Activated naive CD4-positive, alpha-beta T cell treated with Interleukin-2 at 50 U/mL for 16 hours (primary cell): ENCODE measurements at regions not wholly inside any gene's neighbourhood (a gene's known extent, or its start where the extent isn't known, plus 50 kb on each side); places are given as distances from the start of the nearest gene placed in this dataset.

Source experiments
- DNase-seq: peaks from one replicate; pipeline ENCODE4 v3.0.0-alpha.2; 2020

DNA sequence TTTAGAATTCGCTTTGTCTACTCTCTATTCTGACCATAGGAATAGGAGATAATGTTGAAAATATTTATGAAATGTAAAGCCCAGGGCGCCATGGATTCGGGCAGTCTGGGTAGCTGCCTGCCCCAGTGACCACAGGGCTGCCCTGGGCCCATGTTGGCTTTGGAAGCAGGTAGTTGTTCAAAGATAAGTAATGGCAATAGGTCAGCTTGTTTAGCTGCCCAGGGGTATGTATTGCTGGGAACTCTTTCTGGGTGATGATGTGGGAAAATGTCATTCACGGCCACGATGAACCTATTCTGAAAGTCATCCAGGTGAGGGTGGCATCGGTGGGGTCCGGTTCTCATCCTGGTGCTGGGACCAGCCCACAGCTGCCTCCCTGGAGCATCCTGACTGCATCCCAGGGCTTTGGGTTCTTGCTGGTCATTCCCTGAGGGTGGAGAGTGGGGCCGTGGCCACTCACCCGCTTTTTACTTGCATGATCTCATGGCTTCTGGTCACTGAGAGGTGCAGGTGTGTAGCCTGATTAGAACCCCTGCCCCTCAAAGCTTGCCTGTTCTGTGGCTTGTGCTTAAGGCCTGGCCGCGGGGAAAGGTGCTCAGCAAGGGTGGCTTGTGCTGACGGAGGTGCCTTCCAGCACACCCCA lies 102.8 kb downstream of the ERMARD start:
- DNase-seq = no peak

GRCh38 chr6:169853196-169854082 lies 102.0 kb downstream of the ERMARD start:
- no peak for DNase-seq

- DNase-seq = no peak
Observed at GRCh38 chr6:169852504-169853195, 101.2 kb downstream of the ERMARD start.

- DNase-seq = no peak
Observed at GRCh38 chr6:169851641-169852503, 100.5 kb downstream of the ERMARD start.

DNA sequence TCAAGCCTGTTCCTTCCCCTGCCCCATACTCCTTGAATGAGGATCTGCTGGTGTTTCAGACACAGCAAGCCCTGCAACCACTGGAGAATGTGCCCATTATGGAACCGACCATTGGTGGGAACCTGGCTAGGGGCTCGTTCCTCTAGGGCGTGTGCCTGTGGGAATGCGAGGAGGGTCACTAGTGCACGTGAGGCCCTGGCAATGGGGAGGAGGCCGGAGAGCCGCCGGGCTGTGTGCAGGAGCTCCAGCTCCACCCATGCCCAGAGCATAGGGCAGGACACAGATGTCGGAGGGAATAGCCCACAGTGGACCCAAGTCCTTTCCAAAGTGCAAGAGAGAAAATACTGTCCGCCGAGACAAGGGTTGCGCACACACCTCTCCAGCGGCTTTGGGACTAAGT lies 99.3 kb downstream of the ERMARD start:
- DNase-seq = no peak

DNA sequence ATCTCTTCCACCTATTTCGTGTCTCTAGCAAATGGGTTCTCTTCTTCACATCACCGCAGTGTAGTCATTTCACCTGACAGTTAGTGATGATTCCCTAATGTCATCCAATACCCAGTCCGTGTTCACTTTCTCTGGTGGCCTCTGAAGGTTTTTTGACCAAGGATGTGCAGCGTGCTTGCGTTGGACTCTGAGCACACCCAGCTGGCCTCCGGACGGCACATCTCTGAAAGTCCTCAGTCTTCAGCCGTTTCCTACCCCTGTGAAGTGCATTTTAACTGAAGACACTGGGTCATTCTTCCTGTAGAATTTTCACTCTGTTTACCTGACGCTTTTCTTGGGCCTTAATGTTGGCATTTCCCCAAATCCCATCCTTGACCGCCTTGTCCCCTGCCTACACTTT lies 98.7 kb downstream of the ERMARD start:
- DNase-seq = no peak

DNA sequence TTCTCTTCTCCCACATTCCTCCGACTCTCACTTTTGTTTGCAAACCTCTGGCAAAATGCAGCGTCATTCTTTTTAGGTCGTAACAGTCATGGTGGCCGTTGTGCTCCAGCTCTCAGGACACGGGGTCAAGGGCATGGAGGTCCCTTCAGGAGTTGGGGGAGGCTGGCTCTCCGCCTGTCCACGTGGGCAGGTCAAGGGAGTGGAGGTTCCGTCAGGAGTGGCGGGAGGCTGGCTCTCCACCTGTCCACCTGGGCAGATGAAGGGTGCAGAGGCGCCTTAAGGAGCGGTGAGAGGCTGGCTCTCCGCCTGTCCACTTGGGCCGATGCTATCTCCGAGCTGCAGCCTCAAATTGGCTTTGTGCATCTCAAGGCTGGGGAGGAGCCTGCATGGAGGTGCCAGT lies 98.0 kb downstream of the ERMARD start:
- DNase-seq = no peak

- DNase-seq = no peak
Observed at GRCh38 chr6:169848946-169849345, 97.5 kb downstream of the ERMARD start.

- DNase-seq = no peak
Observed at GRCh38 chr6:169847901-169848311, 96.5 kb downstream of the ERMARD start.

DNA sequence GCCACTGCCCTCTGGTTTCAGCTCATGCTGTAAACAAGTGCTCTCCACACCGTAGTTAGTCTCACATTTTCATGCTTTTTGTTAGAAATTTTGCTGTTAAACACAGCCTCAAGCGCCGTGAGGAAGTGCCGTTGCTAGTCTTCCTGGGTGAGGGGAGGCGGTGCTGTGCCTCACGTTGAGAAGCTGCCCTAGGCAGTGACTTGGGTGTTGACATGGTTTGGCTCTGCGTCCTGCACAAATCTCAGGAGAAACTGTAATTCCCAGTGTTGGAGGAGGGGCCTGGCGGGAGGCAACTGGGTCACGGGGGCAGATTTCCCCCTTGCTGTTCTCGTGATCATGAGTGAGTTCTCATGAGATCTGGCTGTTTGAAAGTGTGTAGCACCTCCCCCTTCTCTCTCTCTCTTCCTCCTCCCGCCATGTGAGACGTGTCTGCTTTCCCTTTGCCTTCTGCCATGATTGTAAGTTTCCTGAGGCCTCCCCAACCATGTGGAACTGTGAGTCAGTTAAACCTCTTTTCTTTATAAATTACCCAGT lies 95.8 kb downstream of the ERMARD start:
- DNase-seq = no peak

DNA sequence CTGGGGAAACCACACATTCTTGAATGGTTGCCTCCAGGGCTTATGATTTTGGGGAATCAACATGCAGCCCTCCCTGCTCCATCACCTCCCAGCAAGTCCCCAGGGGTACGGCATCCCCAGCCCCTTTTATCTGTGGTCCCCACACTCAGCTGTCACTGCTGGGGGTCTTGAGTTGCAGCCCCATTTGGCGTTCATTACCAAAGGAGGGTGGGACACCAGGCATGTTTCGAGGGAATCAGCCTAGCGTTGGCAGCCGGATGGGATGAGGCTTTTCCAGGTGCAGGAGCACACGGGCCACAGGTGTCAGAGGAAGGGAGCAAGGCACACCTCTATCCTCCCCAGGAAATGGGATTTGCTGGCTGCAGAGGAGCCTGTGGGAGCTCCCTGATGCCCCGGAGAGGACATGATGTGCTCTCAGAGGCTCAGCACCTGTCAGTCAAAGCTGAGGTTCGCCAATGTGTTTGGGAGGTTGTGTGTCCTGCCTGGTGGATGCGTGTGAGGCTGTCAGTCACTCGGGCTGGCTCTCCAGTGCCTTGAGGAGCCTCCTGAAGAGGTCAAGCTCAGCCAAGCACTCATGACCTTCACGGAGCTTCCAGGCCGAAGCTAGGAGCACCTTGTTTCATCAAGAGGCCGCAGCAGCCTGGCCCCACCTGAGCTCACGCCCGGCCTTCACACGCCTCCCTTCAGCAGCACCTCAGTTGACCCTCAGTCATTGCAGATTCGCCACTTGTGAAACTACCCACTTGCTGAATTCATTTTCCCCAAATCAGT lies 95.0 kb downstream of the ERMARD start:
- no peak for DNase-seq

GRCh38 chr6:169845426-169846285 lies 94.2 kb downstream of the ERMARD start:
- DNase-seq = no peak

- DNase-seq = no peak
Observed at GRCh38 chr6:169844946-169845345, 93.5 kb downstream of the ERMARD start.

- no peak for DNase-seq
Observed at GRCh38 chr6:169843991-169844390, 92.6 kb downstream of the ERMARD start.

DNA sequence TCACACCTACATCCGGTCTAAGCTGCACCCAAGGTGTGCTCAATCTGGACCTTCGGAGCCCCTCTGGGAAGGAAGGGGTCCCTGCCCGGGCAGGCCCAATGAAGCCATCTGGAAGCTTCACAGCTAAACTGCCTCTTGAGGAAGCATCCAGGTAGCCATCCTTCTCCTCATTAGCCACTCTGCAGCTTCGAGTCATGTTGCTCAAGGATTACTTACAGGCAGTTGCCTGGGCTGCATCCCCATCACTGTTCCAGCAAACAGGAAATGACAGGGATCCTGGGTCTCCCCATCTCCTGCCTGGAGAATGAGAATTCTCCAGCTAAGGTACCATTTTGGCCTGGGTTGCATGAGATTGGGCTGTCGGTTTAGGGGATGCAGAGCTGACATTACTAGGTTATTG lies 91.7 kb downstream of the ERMARD start:
- no peak for DNase-seq

DNA sequence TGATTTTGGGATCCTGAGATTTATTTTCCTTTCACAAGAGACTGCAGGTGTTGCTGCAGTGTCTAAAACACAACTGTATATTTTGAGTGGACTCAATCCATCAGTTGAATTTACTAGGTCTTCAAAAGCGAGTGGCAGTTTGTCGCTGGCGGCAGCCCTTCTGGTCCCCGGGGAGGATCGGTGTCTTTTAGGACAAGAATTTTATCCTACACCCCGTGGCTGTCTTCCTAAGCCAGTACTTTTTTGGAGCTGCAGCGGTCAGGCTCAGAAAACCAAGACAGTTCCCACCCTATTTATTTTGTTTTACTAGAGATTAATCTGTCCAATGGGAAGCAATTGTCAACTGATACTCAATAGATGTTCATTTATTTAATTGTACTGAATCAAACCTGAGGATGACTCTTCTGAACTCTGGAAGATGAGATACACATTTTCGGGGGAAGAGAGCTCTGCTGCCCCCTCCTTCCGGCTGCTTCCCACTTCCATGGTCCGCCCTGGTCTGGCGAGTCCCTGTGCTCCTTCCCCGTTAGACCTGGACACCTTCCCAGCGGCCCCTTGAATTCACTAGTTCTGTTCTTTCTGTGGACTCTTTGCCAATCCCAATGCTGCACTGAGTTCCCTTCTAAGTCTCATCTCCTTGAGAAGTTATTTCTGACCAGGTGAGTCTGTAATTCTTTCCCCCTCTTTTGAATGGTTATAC lies 90.6 kb downstream of the ERMARD start:
- no peak for DNase-seq

DNA sequence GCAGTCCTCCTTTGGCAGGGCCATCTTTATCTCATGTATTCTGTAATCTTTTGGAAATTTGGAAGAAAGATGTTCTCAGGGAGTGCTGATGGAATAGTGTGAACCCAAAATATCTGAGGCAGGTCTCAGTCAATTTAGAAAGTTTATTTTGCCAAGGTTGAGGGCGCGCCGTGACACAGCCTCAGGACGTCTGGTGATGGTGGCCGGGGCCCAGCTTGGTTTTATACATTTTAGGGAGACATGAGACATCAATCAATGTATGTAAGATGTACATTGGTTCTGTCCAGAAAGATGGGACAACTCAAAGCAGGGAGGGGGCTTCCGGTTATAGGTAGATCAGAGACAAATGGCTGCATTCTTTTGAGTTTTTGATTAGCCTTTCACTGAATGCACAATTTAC lies 89.8 kb downstream of the ERMARD start:
- DNase-seq = no peak

DNA sequence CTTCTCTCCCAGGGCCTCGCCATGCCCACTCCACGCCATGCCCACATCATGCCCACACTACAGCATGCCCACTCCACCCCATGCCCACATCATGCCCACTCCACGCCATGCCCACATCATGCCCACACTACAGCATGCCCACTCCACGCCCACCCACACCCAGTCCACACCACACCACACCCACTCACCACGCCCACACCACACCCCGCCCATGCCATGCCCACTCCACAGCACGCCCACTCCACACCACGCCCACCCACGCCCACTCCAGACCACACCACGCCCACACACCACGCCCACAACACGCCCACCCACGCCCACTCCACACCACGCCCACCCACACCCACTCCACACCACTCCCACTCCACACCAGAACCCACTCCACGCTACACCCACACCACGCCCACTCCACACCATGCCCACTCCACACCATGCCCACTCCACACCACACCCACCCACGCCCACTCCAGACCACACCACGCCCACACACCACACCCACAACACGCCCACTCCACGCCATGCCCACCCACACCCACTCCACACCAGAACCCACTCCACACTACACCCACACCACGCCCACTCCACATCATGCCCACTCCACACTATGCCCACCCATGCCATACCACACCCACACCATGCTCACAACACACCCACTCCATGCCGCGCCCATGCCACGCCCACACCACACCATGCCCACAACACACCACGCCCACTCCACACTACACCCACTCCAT lies 88.6 kb downstream of the ERMARD start:
- DNase-seq = no peak

DNA sequence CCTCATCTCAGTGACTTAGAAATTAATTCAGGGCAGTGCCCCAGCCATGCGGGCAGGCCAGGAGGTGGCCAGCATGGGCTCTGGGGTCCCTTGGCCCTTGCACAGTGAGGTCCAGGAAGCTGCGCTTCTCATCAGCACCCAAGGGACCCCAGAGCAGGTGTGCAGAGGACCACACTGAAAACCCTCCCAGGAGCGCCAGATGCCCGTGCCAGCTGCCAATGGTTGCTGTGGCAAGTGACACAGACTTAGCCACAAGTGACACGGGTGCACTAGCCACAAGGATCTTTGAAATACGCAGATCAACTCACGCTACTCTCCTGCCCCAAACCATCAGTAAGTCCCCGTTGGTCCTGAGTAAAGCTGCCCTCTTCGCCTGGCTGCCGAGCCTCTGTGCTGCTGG lies 88.1 kb downstream of the ERMARD start:
- DNase-seq = no peak
